NB4 (cell line): ENCODE measurements at regions not wholly inside any gene's neighbourhood (a gene's known extent, or its start where the extent isn't known, plus 50 kb on each side); places are given as distances from the start of the nearest gene placed in this dataset.

ENCODE experiments used
- DNase-seq: peaks from one replicate; pipeline ENCODE4 v3.0.0; 2010; ENCODE audit warnings: low read depth
- H3K4me3 ChIP-seq: one replicate; pipeline ENCODE4 v1.5.1; 2011; ENCODE audit warnings: mild to moderate bottlenecking, low read depth, low read length, moderate library complexity
- MAX ChIP-seq: IDR thresholded peaks from 2 replicates; pipeline ENCODE4 v1.6.1; 2011; ENCODE audit warnings: low read depth, low read length
- MYC ChIP-seq: IDR thresholded peaks from 2 replicates; pipeline ENCODE4 v1.6.1; 2011; ENCODE audit warnings: low read depth, low read length
- POLR2A ChIP-seq: IDR thresholded peaks from 2 replicates; pipeline ENCODE4 v1.6.1; 2011; ENCODE audit warnings: mild to moderate bottlenecking; ENCODE audit not compliant: insufficient read length; ENCODE audit errors: extremely low read depth
- TF ChIP-seq, protein P1 (sequence below): IDR thresholded peaks from one replicate; pipeline ENCODE4 v1.5.1; 2012; ENCODE audit warnings: low read depth, low read length

DNA sequence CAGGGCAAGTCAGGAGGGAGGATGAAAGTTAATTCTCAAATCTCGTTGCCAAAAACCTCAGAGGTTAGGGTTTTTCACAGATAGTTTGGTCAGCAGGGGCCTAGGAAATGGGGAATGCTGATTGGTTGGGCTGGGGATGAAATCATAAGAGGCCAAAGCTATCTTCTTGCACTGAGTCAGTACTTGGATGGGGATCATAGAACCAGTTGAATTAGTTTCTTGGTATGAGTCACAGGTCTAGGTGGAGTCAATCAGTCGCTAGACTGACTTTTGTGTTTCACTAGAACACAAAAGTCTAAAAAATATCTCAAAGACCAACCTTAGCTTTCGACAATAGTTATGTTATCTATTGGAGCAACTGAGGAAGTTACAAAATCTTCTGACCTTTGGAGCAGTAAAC, 368.5 kb downstream of the TBC1D32 start:
- no peak for TF ChIP-seq POLR2A
- TF ChIP-seq MYC = no peak
- TF ChIP-seq, protein P1, sequence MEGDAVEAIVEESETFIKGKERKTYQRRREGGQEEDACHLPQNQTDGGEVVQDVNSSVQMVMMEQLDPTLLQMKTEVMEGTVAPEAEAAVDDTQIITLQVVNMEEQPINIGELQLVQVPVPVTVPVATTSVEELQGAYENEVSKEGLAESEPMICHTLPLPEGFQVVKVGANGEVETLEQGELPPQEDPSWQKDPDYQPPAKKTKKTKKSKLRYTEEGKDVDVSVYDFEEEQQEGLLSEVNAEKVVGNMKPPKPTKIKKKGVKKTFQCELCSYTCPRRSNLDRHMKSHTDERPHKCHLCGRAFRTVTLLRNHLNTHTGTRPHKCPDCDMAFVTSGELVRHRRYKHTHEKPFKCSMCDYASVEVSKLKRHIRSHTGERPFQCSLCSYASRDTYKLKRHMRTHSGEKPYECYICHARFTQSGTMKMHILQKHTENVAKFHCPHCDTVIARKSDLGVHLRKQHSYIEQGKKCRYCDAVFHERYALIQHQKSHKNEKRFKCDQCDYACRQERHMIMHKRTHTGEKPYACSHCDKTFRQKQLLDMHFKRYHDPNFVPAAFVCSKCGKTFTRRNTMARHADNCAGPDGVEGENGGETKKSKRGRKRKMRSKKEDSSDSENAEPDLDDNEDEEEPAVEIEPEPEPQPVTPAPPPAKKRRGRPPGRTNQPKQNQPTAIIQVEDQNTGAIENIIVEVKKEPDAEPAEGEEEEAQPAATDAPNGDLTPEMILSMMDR = no peak
- TF ChIP-seq MAX = no peak
- no peak for DNase-seq
- no peak overlapping the region for H3K4me3 ChIP-seq

- TF ChIP-seq MYC (no peak), POLR2A (no peak), MAX (no peak)
- TF ChIP-seq, protein P1 = no peak
- DNase-seq = no peak
- no peak overlapping the region for H3K4me3 ChIP-seq
Observed at GRCh38 chr6:120960761-120961160, 373.5 kb downstream of the TBC1D32 start.

GRCh38 chr6:120954111-120954510, 380.2 kb downstream of the TBC1D32 start:
- DNase-seq = no peak
- TF ChIP-seq POLR2A = no peak
- TF ChIP-seq MYC = no peak
- TF ChIP-seq MAX = no peak
- TF ChIP-seq, protein P1 = no peak
- no peak overlapping the region for H3K4me3 ChIP-seq

DNA sequence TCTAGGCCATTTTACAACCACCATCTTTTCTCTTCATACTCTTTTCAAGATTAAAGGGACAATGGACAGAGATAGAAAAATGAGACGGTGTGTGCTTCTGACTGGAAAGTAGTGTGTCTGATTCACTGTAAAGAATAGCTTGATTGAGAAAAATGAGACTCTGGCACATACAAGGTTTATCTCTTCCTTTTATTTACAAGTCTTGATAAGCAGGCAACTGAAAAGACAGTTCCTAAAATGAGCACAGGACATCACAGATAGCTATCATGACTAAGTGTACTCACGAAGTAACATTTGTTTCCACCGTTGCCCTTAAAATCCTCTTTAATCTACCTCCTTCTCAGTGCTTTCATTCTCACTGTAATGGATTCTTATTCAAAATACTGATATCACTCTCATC, 383.0 kb downstream of the TBC1D32 start:
- no peak for DNase-seq
- TF ChIP-seq MYC (no peak), MAX (no peak), POLR2A (no peak)
- TF ChIP-seq, protein P1 = no peak
- no peak overlapping the region for H3K4me3 ChIP-seq

DNA sequence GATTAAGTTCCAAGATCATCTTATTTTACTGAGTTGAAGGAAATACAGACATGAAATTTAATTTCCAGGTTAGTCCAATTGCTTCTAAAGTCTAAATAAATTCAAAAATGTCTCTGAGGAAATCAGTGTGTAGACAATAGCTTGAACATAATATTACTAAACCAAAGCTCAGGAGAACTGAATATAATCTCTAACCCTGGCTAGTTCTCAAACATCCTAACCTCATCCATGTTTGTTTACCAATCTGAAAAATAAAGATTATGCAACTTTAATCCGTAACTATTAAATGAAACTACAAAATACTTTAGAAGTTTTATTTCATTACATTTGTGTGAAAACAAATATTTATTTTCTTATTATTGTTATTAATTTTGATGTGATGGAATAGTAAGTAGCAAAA, 387.2 kb downstream of the TBC1D32 start:
- TF ChIP-seq POLR2A (no peak), MAX (no peak), MYC (no peak)
- TF ChIP-seq, protein P1 = no peak
- DNase-seq = no peak

More for the DNA sequence above, 387.2 kb downstream of the TBC1D32 start:
- no peak overlapping the region for H3K4me3 ChIP-seq
